Osteoblast (primary cell): ENCODE measurements at regions not wholly inside any gene's neighbourhood (a gene's known extent, or its start where the extent isn't known, plus 50 kb on each side); places are given as distances from the start of the nearest gene placed in this dataset.

Source experiments
- DNase-seq: peaks from one replicate; pipeline ENCODE4 v3.0.0; 2011; ENCODE audit warnings: low spot score, mixed read lengths; ENCODE audit not compliant: insufficient read length; ENCODE audit errors: missing footprints
- H2AFZ ChIP-seq: 2 replicates; pipeline ENCODE4 v1.6.0; 2011; ENCODE audit warnings: mild to moderate bottlenecking, low read length
- H3K27ac ChIP-seq: 2 replicates; pipeline ENCODE4 v1.5.1; 2011; ENCODE audit warnings: mild to moderate bottlenecking, low read depth, low read length, moderate library complexity
- H3K27me3 ChIP-seq: 2 replicates; pipeline ENCODE4 v1.6.0; 2012; ENCODE audit warnings: mild to moderate bottlenecking, control low read depth, inconsistent platforms, low read length, moderate library complexity; ENCODE audit not compliant: insufficient read depth
- H3K36me3 ChIP-seq: 2 replicates; pipeline ENCODE4 v1.5.1; 2011; ENCODE audit warnings: mild to moderate bottlenecking, low read length, control low read depth, moderate library complexity; ENCODE audit not compliant: insufficient read depth
- H3K4me1 ChIP-seq: 2 replicates; pipeline ENCODE4 v1.5.1; 2011; ENCODE audit warnings: mild to moderate bottlenecking, low read length, control low read depth, moderate library complexity; ENCODE audit not compliant: insufficient read depth
- H3K4me2 ChIP-seq: 2 replicates; pipeline ENCODE4 v1.6.0; 2011; ENCODE audit warnings: mild to moderate bottlenecking, low read length; ENCODE audit not compliant: insufficient read depth
- H3K4me3 ChIP-seq: fragments of 200-600 bp; sonication (generic); 3 replicates; pipeline ENCODE4 v1.5.1; 2012; ENCODE audit warnings: mild to moderate bottlenecking, low read length, inconsistent platforms; ENCODE audit not compliant: insufficient read depth
- H3K79me2 ChIP-seq: 2 replicates; pipeline ENCODE4 v1.6.0; 2012; ENCODE audit warnings: mild to moderate bottlenecking, low read length, control low read depth, inconsistent platforms; ENCODE audit not compliant: insufficient read depth
- H3K9me3 ChIP-seq: 2 replicates; pipeline ENCODE4 v1.5.1; 2011; ENCODE audit warnings: low read depth, low read length, control low read depth
- H4K20me1 ChIP-seq: 2 replicates; pipeline ENCODE4 v1.6.0; 2012; ENCODE audit warnings: mild to moderate bottlenecking, low read length, control low read depth; ENCODE audit not compliant: insufficient read depth
- CTCF ChIP-seq: IDR thresholded peaks from 2 replicates; pipeline ENCODE4 v1.5.1; 2011; ENCODE audit warnings: mild to moderate bottlenecking, low read depth, low read length, moderate library complexity; ENCODE audit errors: extremely low read depth

- no peak for DNase-seq
- H3K9me3 ChIP-seq, result no peaks in the 10 kb centered on the region
- H3K4me1 ChIP-seq, result no peaks in the 10 kb centered on the region
- H3K27me3 ChIP-seq, result no peaks in the 10 kb centered on the region
- no peaks in the 10 kb centered on the region for H3K79me2 ChIP-seq
- H4K20me1 ChIP-seq, result no peaks in the 10 kb centered on the region
- H3K4me2 ChIP-seq, result no peak overlapping the region
- no peak for TF ChIP-seq CTCF
- H2AFZ ChIP-seq, result peak overlapping the region; percentile 5
- no peaks in the 10 kb centered on the region for H3K36me3 ChIP-seq
- H3K4me3 ChIP-seq, result no peak overlapping the region
- H3K27ac ChIP-seq, result no peak overlapping the region
These were observed 127.4 kb downstream of the CCER1 start for GRCh38 chr12:90827567-90827966.

- no peak overlapping the region for H3K4me3 ChIP-seq
- no peak for DNase-seq
- H3K4me1 ChIP-seq, result no peaks in the 10 kb centered on the region
- no peaks in the 10 kb centered on the region for H3K36me3 ChIP-seq
- H3K4me2 ChIP-seq, result no peak overlapping the region
- H3K27me3 ChIP-seq, result no peaks in the 10 kb centered on the region
- no peaks in the 10 kb centered on the region for H3K9me3 ChIP-seq
- no peak for TF ChIP-seq CTCF
- no peaks in the 10 kb centered on the region for H3K79me2 ChIP-seq
- no peaks in the 10 kb centered on the region for H4K20me1 ChIP-seq
- H2AFZ ChIP-seq, result no peak overlapping the region
- no peak overlapping the region for H3K27ac ChIP-seq
These were observed 128.9 kb downstream of the CCER1 start for GRCh38 chr12:90826036-90826435.

- Histone ChIP-seq H3K27me3 (no peaks in the 10 kb centered on the region), H3K79me2 (no peaks in the 10 kb centered on the region), H3K36me3 (no peaks in the 10 kb centered on the region), H3K27ac (no peak overlapping the region), H3K9me3 (no peaks in the 10 kb centered on the region), H3K4me2 (no peak overlapping the region), H3K4me1 (no peaks in the 10 kb centered on the region), H4K20me1 (no peaks in the 10 kb centered on the region), H2AFZ (no peak overlapping the region), H3K4me3 (no peak overlapping the region)
- TF ChIP-seq CTCF, result no peak
- DNase-seq, result no peak
These were observed 131.1 kb downstream of the CCER1 start for GRCh38 chr12:90823859-90824258.

- no peaks in the 10 kb centered on the region for H3K36me3 ChIP-seq
- H2AFZ ChIP-seq, result no peak overlapping the region
- peaks cover 12% of the 10 kb centered on the region for H3K4me1 ChIP-seq
- TF ChIP-seq CTCF, result no peak
- H3K27ac ChIP-seq, result no peak overlapping the region
- H3K4me2 ChIP-seq, result no peak overlapping the region
- no peaks in the 10 kb centered on the region for H3K27me3 ChIP-seq
- DNase-seq, result no peak
- H3K79me2 ChIP-seq, result no peaks in the 10 kb centered on the region
- no peaks in the 10 kb centered on the region for H3K9me3 ChIP-seq
- H4K20me1 ChIP-seq, result no peaks in the 10 kb centered on the region
- H3K4me3 ChIP-seq, result no peak overlapping the region
These were observed 135.3 kb downstream of the CCER1 start for GRCh38 chr12:90819709-90820108.
